Progenitor cell of endocrine pancreas (in vitro differentiated cells): ENCODE measurements at regions not wholly inside any gene's neighbourhood (a gene's known extent, or its start where the extent isn't known, plus 50 kb on each side); places are given as distances from the start of the nearest gene placed in this dataset.

Experiments
- DNase-seq: peaks from one replicate; pipeline ENCODE4 v3.0.0; 2021; ENCODE audit warnings: low spot score; ENCODE audit not compliant: unreplicated experiment
- H3K27ac Mint-ChIP-seq: 2 replicates; pipeline ENCODE4 v1.8.0; 2021; ENCODE audit warnings: mild to moderate bottlenecking, moderate library complexity, mixed read lengths
- H3K27me3 Mint-ChIP-seq: 2 replicates; pipeline ENCODE4 v1.8.0; 2021; ENCODE audit warnings: mixed read lengths
- H3K36me3 Mint-ChIP-seq: 2 replicates; pipeline ENCODE4 v1.8.0; 2022; ENCODE audit warnings: mixed read lengths; ENCODE audit not compliant: insufficient read depth
- H3K4me1 Mint-ChIP-seq: 2 replicates; pipeline ENCODE4 v1.8.0; 2021; ENCODE audit warnings: low read depth, mixed read lengths
- H3K4me3 Mint-ChIP-seq: 2 replicates; pipeline ENCODE4 v1.8.0; 2021; ENCODE audit warnings: low read depth, mild to moderate bottlenecking, moderate library complexity, mixed read lengths
- H3K9me3 Mint-ChIP-seq: 2 replicates; pipeline ENCODE4 v1.8.0; 2021; ENCODE audit warnings: low read depth, mixed read lengths
- CTCF ChIP-seq: fragments of 200-600 bp; sonication (generic); IDR thresholded peaks from one replicate; pipeline ENCODE4 v1.5.0; 2021; ENCODE audit warnings: antibody characterized with exemption, mild to moderate bottlenecking; ENCODE audit not compliant: unreplicated experiment

DNA sequence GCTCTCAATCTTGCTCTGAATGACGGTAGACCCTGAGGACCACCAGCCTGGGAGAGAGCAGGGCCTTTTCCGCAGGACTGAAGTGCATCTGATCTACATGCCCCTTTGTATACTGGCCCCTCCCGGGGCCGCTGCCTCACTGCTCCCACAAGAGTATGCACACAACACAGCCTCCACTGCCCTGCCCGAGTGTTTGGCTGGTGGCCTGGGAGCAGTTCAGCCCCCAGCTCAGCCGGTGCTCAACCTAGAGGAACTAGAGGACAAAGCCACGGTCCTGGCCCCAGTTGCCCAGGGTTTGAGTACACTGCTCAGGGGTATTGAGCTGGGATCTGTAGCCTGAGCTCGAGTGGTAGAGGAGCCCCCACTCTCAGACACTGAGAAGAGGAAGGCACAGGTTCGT, 118.9 kb upstream of the CAB39 start:
- peaks cover 6% of the 10 kb centered on the region for H3K9me3 Mint-ChIP-seq
- H3K27me3 Mint-ChIP-seq, result no peaks in the 10 kb centered on the region
- no peak overlapping the region for H3K27ac Mint-ChIP-seq
- H3K4me1 Mint-ChIP-seq, result no peaks in the 10 kb centered on the region
- H3K36me3 Mint-ChIP-seq, result no peaks in the 10 kb centered on the region
- no peak overlapping the region for H3K4me3 Mint-ChIP-seq
- no peak for DNase-seq
- TF ChIP-seq CTCF, result no peak

GRCh38 chr2:230594286-230594840, 118.3 kb upstream of the CAB39 start:
- no peak overlapping the region for H3K4me3 Mint-ChIP-seq
- no peak for DNase-seq
- no peak for TF ChIP-seq CTCF
- H3K27me3 Mint-ChIP-seq, result no peaks in the 10 kb centered on the region
- no peaks in the 10 kb centered on the region for H3K4me1 Mint-ChIP-seq
- no peaks in the 10 kb centered on the region for H3K36me3 Mint-ChIP-seq
- peaks cover 6% of the 10 kb centered on the region for H3K9me3 Mint-ChIP-seq
- H3K27ac Mint-ChIP-seq, result peak overlapping the region; percentile 33

GRCh38 chr2:230599853-230600252, 112.8 kb upstream of the CAB39 start:
- H3K4me1 Mint-ChIP-seq, result no peaks in the 10 kb centered on the region
- H3K36me3 Mint-ChIP-seq, result no peaks in the 10 kb centered on the region
- no peak overlapping the region for H3K27ac Mint-ChIP-seq
- DNase-seq, result no peak
- peaks cover 6% of the 10 kb centered on the region for H3K9me3 Mint-ChIP-seq
- no peak overlapping the region for H3K4me3 Mint-ChIP-seq
- TF ChIP-seq CTCF, result no peak
- H3K27me3 Mint-ChIP-seq, result no peaks in the 10 kb centered on the region

DNA sequence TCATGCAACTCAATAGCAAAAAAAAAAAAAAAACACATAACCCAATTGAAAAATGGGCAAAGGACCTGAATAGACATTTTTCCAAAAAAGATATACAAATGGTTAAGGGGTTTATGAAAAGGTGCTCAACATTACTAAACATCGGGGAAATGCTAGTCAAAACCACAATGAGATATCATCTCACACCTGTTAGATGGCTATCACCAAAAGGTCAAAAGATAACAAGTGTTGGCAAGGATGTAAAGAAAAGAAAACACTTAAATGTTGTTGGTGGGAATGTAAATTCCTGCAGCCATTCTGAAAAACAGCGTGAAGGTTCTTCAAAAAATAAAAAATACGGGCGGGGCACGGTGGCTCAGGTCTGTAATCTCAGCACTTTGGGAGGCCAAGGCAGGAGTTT, 112.4 kb upstream of the CAB39 start:
- no peaks in the 10 kb centered on the region for H3K27me3 Mint-ChIP-seq
- peaks cover 6% of the 10 kb centered on the region for H3K9me3 Mint-ChIP-seq
- no peaks in the 10 kb centered on the region for H3K36me3 Mint-ChIP-seq
- no peak for TF ChIP-seq CTCF
- no peak overlapping the region for H3K27ac Mint-ChIP-seq
- H3K4me3 Mint-ChIP-seq, result no peak overlapping the region
- H3K4me1 Mint-ChIP-seq, result no peaks in the 10 kb centered on the region
- DNase-seq, result no peak

- DNase-seq, result no peak
- no peaks in the 10 kb centered on the region for H3K36me3 Mint-ChIP-seq
- TF ChIP-seq CTCF, result no peak
- peaks cover 3% of the 10 kb centered on the region for H3K9me3 Mint-ChIP-seq
- H3K27ac Mint-ChIP-seq, result no peak overlapping the region
- H3K27me3 Mint-ChIP-seq, result no peaks in the 10 kb centered on the region
- H3K4me1 Mint-ChIP-seq, result no peaks in the 10 kb centered on the region
- H3K4me3 Mint-ChIP-seq, result no peak overlapping the region
These were observed 111.8 kb upstream of the CAB39 start for GRCh38 chr2:230600881-230601280.
